ENCODE measurements at regions not wholly inside any gene's neighbourhood (a gene's known extent, or its start where the extent isn't known, plus 50 kb on each side); places are given as distances from the start of the nearest gene placed in this dataset.

- dilution Hi-C loops (cut with MboI; ENCODE audit: extremely low pct_ligation_motif_present, low sequenced_read_pairs): no loop called here
- FAIRE-seq: no peak
- H4K20me1 ChIP-seq (ENCODE audit: control insufficient read depth, extremely low read depth, insufficient read depth, low read length): no peaks in the 10 kb centered on the region
- H3K9me1 ChIP-seq (ENCODE audit: control insufficient read depth, extremely low read depth, insufficient read depth, low read length): no peaks in the 10 kb centered on the region
- H3K27ac ChIP-seq (ENCODE audit: control insufficient read depth, insufficient read depth, low read length): no peak overlapping the region
- TF ChIP-seq, protein P1, sequence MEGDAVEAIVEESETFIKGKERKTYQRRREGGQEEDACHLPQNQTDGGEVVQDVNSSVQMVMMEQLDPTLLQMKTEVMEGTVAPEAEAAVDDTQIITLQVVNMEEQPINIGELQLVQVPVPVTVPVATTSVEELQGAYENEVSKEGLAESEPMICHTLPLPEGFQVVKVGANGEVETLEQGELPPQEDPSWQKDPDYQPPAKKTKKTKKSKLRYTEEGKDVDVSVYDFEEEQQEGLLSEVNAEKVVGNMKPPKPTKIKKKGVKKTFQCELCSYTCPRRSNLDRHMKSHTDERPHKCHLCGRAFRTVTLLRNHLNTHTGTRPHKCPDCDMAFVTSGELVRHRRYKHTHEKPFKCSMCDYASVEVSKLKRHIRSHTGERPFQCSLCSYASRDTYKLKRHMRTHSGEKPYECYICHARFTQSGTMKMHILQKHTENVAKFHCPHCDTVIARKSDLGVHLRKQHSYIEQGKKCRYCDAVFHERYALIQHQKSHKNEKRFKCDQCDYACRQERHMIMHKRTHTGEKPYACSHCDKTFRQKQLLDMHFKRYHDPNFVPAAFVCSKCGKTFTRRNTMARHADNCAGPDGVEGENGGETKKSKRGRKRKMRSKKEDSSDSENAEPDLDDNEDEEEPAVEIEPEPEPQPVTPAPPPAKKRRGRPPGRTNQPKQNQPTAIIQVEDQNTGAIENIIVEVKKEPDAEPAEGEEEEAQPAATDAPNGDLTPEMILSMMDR (optimal IDR thresholded peaks at IDR 0.05 in 1 of 3, IDR thresholded peaks at IDR 0.05 in 1 of 3, conservative IDR thresholded peaks at IDR 0.05 in 1 of 3; ENCODE audit: extremely low read depth in 1 of 3, insufficient read depth in 2 of 3, low read length in 3 of 3): no peak
- no peak for TF ChIP-seq EZH2 (IDR thresholded peaks at IDR 0.05; ENCODE audit: low read length)
- no peak overlapping the region for H3K4me3 ChIP-seq (ENCODE audit: control insufficient read depth in 2 of 3, extremely low read depth in 1 of 3, insufficient read depth in 2 of 3, low read depth in 1 of 3, low read length in 3 of 3)
- H3K27me3 ChIP-seq (ENCODE audit: control insufficient read depth, extremely low read depth, insufficient read depth, low read length): no peaks in the 10 kb centered on the region
- no peaks in the 10 kb centered on the region for H3K79me2 ChIP-seq (ENCODE audit: control insufficient read depth, insufficient read depth, low read length)
- no peaks in the 10 kb centered on the region for H3K4me1 ChIP-seq (ENCODE audit: control insufficient read depth, extremely low read depth, insufficient read depth, low read length)
- H3K9ac ChIP-seq (ENCODE audit: control insufficient read depth, extremely low read depth, insufficient read depth, low read length): no peak overlapping the region
- no peaks in the 10 kb centered on the region for H3K9me3 ChIP-seq (ENCODE audit: control insufficient read depth, low read depth, low read length)
- no peak for DNase-seq (ENCODE audit: low read depth, low spot score)
- H3K36me3 ChIP-seq (ENCODE audit: control insufficient read depth in 2 of 2, extremely low read depth in 1 of 2, insufficient read depth in 2 of 2, low read length in 2 of 2): no peaks in the 10 kb centered on the region
- no peak overlapping the region for H3K4me2 ChIP-seq (ENCODE audit: control insufficient read depth, extremely low read depth, insufficient read depth, low read depth, low read length)
- H2AFZ ChIP-seq (ENCODE audit: control insufficient read depth, low read length): no peak overlapping the region
Measured at GRCh38 chr17:71769850-71770249, 351.0 kb upstream of the SOX9 start.

DNA sequence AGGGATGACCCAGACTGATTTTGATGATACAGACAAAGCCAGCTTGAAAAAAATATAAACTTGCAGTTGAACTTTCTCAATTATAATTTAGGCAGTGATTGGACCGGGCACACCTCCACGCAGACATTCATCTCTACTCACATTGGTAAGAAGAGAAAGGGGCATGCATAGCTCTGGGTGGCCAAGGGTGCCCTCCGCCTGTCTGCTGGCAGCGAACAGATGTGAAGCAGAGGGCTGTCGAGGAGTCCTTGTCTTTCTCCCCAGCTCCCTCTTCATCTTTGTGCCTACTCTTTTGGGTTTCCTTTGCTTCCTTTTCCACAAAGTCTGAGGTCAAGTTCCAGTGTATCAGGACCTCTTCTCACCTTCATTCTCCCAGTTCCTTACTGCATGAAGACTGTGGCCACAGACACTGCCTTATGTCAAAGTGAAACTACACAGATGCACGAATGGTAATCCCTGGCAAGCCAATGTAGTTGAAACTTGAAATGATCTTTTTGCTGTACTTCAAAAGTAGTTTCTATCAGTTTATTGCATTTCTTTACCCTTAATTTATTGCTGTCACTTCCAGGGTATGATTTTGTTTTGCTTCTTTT lies 343.7 kb upstream of the SOX9 start:
- Histone ChIP-seq H3K4me3 (ENCODE audit: control insufficient read depth in 2 of 3, extremely low read depth in 1 of 3, insufficient read depth in 2 of 3, low read depth in 1 of 3, low read length in 3 of 3) (no peak overlapping the region), H3K27me3 (ENCODE audit: control insufficient read depth, extremely low read depth, insufficient read depth, low read length) (no peaks in the 10 kb centered on the region), H4K20me1 (ENCODE audit: control insufficient read depth, extremely low read depth, insufficient read depth, low read length) (no peaks in the 10 kb centered on the region), H3K79me2 (ENCODE audit: control insufficient read depth, insufficient read depth, low read length) (no peaks in the 10 kb centered on the region), H3K27ac (ENCODE audit: control insufficient read depth, insufficient read depth, low read length) (no peak overlapping the region), H3K4me2 (ENCODE audit: control insufficient read depth, extremely low read depth, insufficient read depth, low read depth, low read length) (peak overlapping the region; percentile 39), H3K36me3 (ENCODE audit: control insufficient read depth in 2 of 2, extremely low read depth in 1 of 2, insufficient read depth in 2 of 2, low read length in 2 of 2) (no peaks in the 10 kb centered on the region), H3K9me3 (ENCODE audit: control insufficient read depth, low read depth, low read length) (no peaks in the 10 kb centered on the region), H2AFZ (ENCODE audit: control insufficient read depth, low read length) (peak overlapping the region; percentile 34), H3K4me1 (ENCODE audit: control insufficient read depth, extremely low read depth, insufficient read depth, low read length) (no peaks in the 10 kb centered on the region), H3K9me1 (ENCODE audit: control insufficient read depth, extremely low read depth, insufficient read depth, low read length) (no peaks in the 10 kb centered on the region), H3K9ac (ENCODE audit: control insufficient read depth, extremely low read depth, insufficient read depth, low read length) (no peak overlapping the region)
- DNase-seq (ENCODE audit: low read depth, low spot score) (no peak), FAIRE-seq (peak; percentile 55)
- TF ChIP-seq, protein P1 (optimal IDR thresholded peaks at IDR 0.05 in 1 of 3, IDR thresholded peaks at IDR 0.05 in 1 of 3, conservative IDR thresholded peaks at IDR 0.05 in 1 of 3; ENCODE audit: extremely low read depth in 1 of 3, insufficient read depth in 2 of 3, low read length in 3 of 3): no peak
- no peak for TF ChIP-seq EZH2 (IDR thresholded peaks at IDR 0.05; ENCODE audit: low read length)
- dilution Hi-C loops (cut with MboI; ENCODE audit: extremely low pct_ligation_motif_present, low sequenced_read_pairs): no loop called here

Data from keratinocyte (primary cell).